ENCODE measurements at regions not wholly inside any gene's neighbourhood (a gene's known extent, or its start where the extent isn't known, plus 50 kb on each side); places are given as distances from the start of the nearest gene placed in this dataset.

DNA sequence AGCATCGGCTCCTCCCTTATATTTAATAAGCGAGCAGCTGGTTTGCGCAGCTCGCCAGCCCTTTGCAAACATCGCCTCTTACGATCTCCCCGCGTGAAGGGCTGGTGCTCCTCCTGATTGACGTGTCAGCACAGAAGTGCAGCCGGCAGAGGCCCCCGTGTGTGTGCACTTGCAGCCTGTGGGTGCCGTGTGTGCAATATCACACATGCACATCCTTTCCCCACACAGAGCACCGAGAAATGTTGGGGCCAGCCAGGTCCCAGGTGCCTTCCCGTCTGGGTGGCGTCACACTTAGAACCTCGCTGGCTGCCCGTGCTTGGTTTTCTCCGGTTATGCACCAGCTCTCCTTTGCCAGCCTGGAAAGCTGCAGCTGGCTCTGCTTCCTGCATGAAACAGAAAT is 126.6 kb upstream of the AJAP1 start:
- Histone ChIP-seq H3K27me3 (no peaks in the 10 kb centered on the region), H3K4me1 (no peaks in the 10 kb centered on the region), H3K9me3 (no peaks in the 10 kb centered on the region), H3K27ac (no peak overlapping the region), H3K4me3 (no peak overlapping the region), H3K36me3 (no peaks in the 10 kb centered on the region)
- TF ChIP-seq POLR2A (IDR thresholded peaks at IDR 0.05) (no peak), EP300 (IDR thresholded peaks at IDR 0.05) (no peak), CTCF (IDR thresholded peaks at IDR 0.05) (no peak)
- 68 to 80% methylated on average over 17 to 18 of the region's 18 CpGs for WGBS, 2 donors
- DNase-seq (ENCODE audit: low spot score in 2 of 2): no peak

- no peak for DNase-seq (ENCODE audit: low spot score in 2 of 2)
- no peaks in the 10 kb centered on the region for H3K27me3 ChIP-seq
- TF ChIP-seq EP300 (IDR thresholded peaks at IDR 0.05) (no peak), POLR2A (IDR thresholded peaks at IDR 0.05) (no peak), CTCF (IDR thresholded peaks at IDR 0.05) (no peak)
- 85 to 89% methylated on average over 10 of the region's 10 CpGs for WGBS, 2 donors
- no peak overlapping the region for H3K27ac ChIP-seq
- no peak overlapping the region for H3K4me3 ChIP-seq
- H3K36me3 ChIP-seq: no peaks in the 10 kb centered on the region
- H3K9me3 ChIP-seq: no peaks in the 10 kb centered on the region
- H3K4me1 ChIP-seq: no peaks in the 10 kb centered on the region
Observed at GRCh38 chr1:4528590-4528989, 125.8 kb upstream of the AJAP1 start.

DNA sequence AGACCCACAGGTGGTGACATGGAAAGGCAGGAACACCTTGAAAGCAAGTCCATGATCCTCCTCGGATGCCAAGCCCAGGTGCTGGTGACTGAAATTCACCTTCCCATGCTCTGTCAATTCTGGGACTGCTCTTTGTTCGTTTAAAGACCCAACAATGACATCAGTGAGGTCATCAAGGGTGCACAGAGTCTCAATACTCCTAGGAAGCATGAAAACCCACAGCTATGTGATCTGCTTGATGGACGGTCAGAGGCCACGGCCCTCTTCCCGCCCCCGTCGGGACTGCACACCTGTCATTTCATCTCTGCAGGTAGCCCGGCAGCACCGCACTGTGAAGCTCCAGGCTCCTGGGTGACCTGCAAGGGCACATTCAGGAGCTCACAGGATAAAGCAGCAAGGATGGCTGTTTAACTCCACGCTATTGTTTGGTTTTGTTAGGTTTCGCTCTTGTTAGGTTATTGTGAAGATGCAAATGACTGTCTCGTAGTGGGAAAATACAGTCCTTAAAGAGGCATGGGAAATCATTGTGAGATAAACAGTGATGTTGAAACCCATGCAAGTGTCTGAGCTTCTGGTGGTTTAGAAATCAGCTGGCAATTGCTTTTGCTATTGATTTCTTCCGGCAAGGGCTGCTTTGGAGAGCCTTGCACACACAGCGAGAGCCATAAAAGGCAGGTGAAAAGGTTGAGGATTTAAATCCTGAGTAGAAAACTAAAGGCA is 124.8 kb upstream of the AJAP1 start:
- H3K9me3 ChIP-seq: no peaks in the 10 kb centered on the region
- H3K27me3 ChIP-seq: no peaks in the 10 kb centered on the region
- no peak for TF ChIP-seq EP300 (IDR thresholded peaks at IDR 0.05)
- no peak for TF ChIP-seq POLR2A (IDR thresholded peaks at IDR 0.05)
- TF ChIP-seq CTCF (IDR thresholded peaks at IDR 0.05): no peak
- 44 to 55% methylated on average over 14 of the region's 14 CpGs for WGBS, 2 donors
- no peak for DNase-seq (ENCODE audit: low spot score in 2 of 2)
- no peak overlapping the region for H3K4me3 ChIP-seq
- H3K27ac ChIP-seq: no peak overlapping the region
- no peaks in the 10 kb centered on the region for H3K36me3 ChIP-seq
- H3K4me1 ChIP-seq: no peaks in the 10 kb centered on the region

DNA sequence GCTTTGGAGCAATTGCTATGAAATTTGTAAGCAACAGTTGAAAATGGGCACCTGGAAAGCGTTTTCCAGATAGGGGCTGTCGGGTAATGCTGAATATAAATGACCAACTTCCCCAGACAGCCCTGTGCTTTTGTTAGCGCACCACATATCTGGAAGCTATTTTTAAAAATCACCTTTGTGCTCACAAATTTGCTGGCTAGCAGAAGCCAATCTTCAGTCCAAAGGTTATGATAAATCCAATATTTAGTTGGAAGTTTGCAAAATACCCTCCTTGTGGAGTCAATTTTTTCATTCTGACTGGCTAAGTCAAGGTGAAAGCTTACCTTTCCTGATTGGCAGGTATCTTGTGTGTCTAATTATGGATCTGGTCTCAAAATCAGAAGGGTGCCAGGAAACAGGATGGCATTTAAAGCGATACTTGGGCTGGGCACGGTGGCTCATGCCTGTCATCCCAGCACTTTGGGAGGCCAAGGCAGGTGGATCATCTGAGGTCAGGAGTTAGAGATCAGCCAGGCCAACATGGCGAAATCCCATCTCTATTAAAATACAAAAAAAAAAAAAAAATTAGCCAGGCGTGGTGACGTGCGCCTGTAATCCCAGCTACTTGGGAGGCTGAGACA is 124.1 kb upstream of the AJAP1 start:
- H3K27ac ChIP-seq: no peak overlapping the region
- DNase-seq (ENCODE audit: low spot score in 2 of 2): no peak
- no peaks in the 10 kb centered on the region for H3K27me3 ChIP-seq
- no peaks in the 10 kb centered on the region for H3K36me3 ChIP-seq
- TF ChIP-seq CTCF (IDR thresholded peaks at IDR 0.05): no peak
- no peak for TF ChIP-seq EP300 (IDR thresholded peaks at IDR 0.05)
- TF ChIP-seq POLR2A (IDR thresholded peaks at IDR 0.05): no peak
- 79 to 83% methylated on average over 9 of the region's 9 CpGs for WGBS, 2 donors
- H3K4me1 ChIP-seq: no peaks in the 10 kb centered on the region
- H3K4me3 ChIP-seq: no peak overlapping the region
- H3K9me3 ChIP-seq: no peaks in the 10 kb centered on the region

DNA sequence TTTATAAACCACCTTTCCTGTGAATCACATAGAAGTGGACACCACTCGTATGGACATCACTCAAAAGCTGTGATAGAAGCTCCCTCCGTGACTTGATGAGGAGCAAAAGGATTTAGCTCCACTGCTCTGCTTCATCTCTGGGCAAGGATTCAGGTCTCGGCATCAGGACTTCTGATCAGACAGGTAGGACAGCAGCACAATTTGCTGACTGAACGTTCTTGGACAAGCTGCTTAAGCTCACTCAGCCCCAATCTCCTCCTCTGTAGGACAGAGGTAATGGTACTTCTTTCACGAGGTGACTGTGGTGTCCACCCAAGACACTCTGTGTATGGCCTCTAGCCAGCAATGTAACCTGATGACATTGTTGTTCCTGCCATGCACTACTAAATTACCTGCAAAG is 122.6 kb upstream of the AJAP1 start:
- Histone ChIP-seq H3K4me3 (no peak overlapping the region), H3K9me3 (peaks cover 0 to 9% (median 2%) of the 10 kb centered on the region in 4 donors), H3K27ac (no peak overlapping the region), H3K36me3 (no peaks in the 10 kb centered on the region), H3K27me3 (no peaks in the 10 kb centered on the region), H3K4me1 (no peaks in the 10 kb centered on the region)
- TF ChIP-seq CTCF (IDR thresholded peaks at IDR 0.05): no peak
- DNase-seq (ENCODE audit: low spot score in 2 of 2): no peak
- 66 to 76% methylated on average over 5 of the region's 5 CpGs for WGBS, 2 donors

Measured in tibial nerve (tissue), 4 donors.